ENCODE measurements at regions not wholly inside any gene's neighbourhood (a gene's known extent, or its start where the extent isn't known, plus 50 kb on each side); places are given as distances from the start of the nearest gene placed in this dataset.
A peak's percentile ranks its signal among the peaks of the same experiment; 100 is the strongest.
"Not testable (repeated sequence)": the region's sequence is repeated elsewhere in the genome, so short reads cannot be mapped to it uniquely, and the experiment has no call there.

DNA sequence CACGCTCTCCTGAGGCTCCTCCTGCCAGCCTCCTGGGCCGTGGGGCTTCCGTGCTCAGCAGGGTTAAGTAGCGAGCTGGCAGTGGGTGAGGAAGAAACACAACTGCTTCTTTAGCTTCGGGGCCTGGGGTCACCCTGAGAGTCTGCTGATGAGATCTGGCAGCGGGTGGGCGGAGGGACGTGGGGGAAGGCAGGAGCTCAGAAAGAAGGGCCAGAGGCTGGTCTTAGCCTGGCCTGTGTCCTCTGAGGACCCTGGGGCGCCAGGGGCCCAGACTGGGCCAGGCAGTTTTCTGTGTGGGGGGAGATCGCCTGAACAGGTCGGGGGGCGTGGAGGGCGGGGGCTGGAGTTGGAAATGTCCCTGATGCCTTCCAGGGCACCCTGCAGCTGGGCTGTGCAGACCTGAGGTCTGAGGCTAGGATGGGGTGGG is 97.8 kb upstream of the GSE1 start:
- Histone ChIP-seq H3K4me3 (peak overlapping the region; percentile 22; the same call in 1 of the 2 replicates), H3K27ac (peak overlapping the region; percentile 57; the same call in 1 of the 2 replicates), H3K9me3 (ENCODE audit: low read depth, low read length) (no peaks in the 10 kb centered on the region), H3K9ac (ENCODE audit: insufficient read length) (no peak overlapping the region), H3K36me3 (ENCODE audit: insufficient read depth, low read length) (no peaks in the 10 kb centered on the region)
- DNase-seq (ENCODE audit: low read depth, low spot score): no peak
- TF ChIP-seq POLR2AphosphoS5 (IDR thresholded peaks at IDR 0.05; ENCODE audit: borderline replicate concordance, low read depth, low read length): no peak
- TF ChIP-seq FOXP2 (optimal IDR thresholded peaks at IDR 0.05; ENCODE audit: control extremely low read depth, extremely low read length, insufficient read depth): no peak
- no peak for TF ChIP-seq EZH2 (IDR thresholded peaks at IDR 0.05)

DNA sequence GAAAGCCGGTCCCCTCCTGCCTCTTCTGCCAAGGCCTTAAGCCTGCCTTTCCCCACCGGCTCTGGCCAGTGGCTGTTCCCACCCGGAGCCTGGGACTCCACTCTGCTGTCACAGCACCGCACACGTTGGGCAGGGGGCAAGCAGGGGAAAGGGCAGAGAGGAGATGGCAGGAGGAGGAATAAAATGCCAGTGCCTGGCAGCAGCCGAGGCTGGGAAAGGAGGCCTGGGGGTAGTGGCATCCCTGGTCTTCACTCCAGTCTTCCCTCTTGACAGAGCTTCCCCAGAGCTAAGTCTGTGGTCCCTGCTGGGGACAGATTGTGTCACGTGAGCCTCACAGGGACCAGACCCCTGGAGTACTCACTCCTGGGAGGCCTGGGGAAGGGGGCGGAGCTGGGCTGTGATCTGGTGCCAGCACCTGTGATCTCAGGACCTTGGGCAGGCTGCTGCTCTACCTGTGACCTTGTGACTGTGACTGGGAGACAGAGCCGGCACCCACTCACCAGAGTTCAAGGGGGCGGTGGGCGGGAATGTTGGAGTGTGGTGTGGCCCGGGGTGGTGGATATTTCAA is 97.2 kb upstream of the GSE1 start:
- Histone ChIP-seq H3K9me3 (ENCODE audit: low read depth, low read length) (no peaks in the 10 kb centered on the region), H3K27ac (no peak overlapping the region), H3K36me3 (ENCODE audit: insufficient read depth, low read length) (no peaks in the 10 kb centered on the region), H3K9ac (ENCODE audit: insufficient read length) (no peak overlapping the region), H3K4me3 (no peak overlapping the region)
- no peak for DNase-seq (ENCODE audit: low read depth, low spot score)
- TF ChIP-seq FOXP2 (optimal IDR thresholded peaks at IDR 0.05; ENCODE audit: control extremely low read depth, extremely low read length, insufficient read depth): no peak
- TF ChIP-seq POLR2AphosphoS5 (IDR thresholded peaks at IDR 0.05; ENCODE audit: borderline replicate concordance, low read depth, low read length): no peak
- no peak for TF ChIP-seq EZH2 (IDR thresholded peaks at IDR 0.05)

DNA sequence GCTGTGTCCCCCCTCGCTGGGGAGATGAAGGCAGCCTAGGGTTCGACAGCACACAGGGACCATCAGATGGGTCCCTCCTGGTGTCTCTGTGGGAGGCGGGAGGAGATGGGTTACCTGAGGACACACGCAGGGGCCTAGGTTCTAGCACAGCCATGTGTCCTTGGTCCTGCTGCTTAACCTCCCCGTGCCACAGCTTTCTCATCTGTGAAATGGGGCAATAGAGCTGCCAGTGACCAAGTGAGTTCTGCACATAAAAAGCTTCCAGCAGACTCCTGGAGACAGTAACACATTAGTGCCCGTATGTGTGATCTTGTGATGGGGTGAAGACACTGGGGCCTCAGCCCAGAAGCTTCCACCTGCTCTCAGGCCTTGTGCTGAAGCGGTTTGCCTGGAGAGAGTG is 96.0 kb upstream of the GSE1 start:
- Histone ChIP-seq H3K36me3 (ENCODE audit: insufficient read depth, low read length) (no peaks in the 10 kb centered on the region), H3K9ac (ENCODE audit: insufficient read length) (no peak overlapping the region), H3K9me3 (ENCODE audit: low read depth, low read length) (no peaks in the 10 kb centered on the region), H3K27ac (no peak overlapping the region), H3K4me3 (no peak overlapping the region)
- DNase-seq (ENCODE audit: low read depth, low spot score): no peak
- TF ChIP-seq POLR2AphosphoS5 (IDR thresholded peaks at IDR 0.05; ENCODE audit: borderline replicate concordance, low read depth, low read length): no peak
- TF ChIP-seq EZH2 (IDR thresholded peaks at IDR 0.05): no peak
- no peak for TF ChIP-seq FOXP2 (optimal IDR thresholded peaks at IDR 0.05; ENCODE audit: control extremely low read depth, extremely low read length, insufficient read depth)

DNA sequence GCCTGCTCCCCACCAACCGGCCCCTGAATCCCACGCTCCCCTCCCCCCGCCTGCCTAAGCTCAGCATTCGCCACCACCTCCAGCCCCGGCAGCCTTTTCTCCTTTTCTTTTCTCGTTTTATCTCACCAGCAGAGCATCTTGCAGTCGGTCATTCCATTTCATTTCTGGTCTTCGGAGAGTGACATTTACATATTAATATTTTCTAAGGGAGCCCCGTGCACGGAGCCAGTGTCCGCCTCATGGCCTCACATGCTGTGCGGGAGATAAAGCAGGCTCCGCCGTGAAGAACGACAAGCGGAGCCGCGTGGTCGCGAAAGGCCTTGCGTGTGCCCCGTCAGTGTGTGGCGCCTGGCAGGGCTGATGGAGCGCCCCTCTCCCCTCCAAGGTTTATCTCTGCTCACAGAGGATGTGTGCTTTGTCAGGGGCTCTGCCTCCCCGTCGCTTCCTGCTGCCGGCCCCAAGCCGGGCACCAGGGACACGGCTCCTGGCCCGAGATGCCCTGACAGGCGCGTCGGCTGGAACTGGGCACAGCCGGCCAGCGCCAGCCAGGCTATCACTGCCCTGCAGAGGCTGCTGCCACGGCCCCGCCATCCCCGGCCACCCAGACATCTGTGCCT is 95.5 kb upstream of the GSE1 start:
- H3K36me3 ChIP-seq (ENCODE audit: insufficient read depth, low read length): no peaks in the 10 kb centered on the region
- H3K9ac ChIP-seq (ENCODE audit: insufficient read length): no peak overlapping the region
- DNase-seq (ENCODE audit: low read depth, low spot score): no peak
- no peak for TF ChIP-seq EZH2 (IDR thresholded peaks at IDR 0.05)
- no peak for TF ChIP-seq FOXP2 (optimal IDR thresholded peaks at IDR 0.05; ENCODE audit: control extremely low read depth, extremely low read length, insufficient read depth)
- no peaks in the 10 kb centered on the region for H3K9me3 ChIP-seq (ENCODE audit: low read depth, low read length)
- no peak overlapping the region for H3K4me3 ChIP-seq
- H3K27ac ChIP-seq: no peak overlapping the region

DNA sequence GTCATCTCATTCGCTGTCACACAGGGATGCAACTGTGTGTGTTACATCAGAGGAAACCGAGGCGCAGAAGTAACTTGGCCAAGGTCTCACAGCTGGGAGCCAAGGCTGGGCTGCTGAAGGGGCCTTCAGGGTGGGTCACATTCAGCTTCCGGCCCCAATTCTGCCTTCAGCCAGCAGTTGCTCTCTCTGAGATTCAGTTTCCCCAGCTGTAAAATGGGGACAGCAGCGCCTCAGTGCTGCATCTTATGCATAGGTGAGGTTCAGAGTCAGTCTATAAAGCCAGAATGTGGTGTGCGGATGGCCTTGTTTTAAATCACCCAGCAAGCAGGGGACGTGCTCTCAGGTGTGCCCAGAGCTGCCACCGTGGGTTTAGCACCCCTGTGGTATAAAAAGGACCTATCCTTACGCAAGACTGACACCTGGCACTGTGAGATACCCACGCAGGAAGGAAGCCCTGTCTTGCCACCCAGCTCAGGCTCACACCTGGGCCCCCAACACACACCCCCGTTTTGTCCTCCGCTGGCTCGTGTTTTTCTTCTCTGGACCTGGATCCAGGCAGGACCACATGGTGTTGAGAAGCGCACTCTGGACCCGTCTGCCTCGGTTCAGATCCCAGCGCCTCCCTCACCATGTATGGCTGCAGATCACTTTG is 94.6 kb upstream of the GSE1 start:
- Histone ChIP-seq H3K4me3 (no peak overlapping the region), H3K27ac (no peak overlapping the region)
- TF ChIP-seq FOXP2 (optimal IDR thresholded peaks at IDR 0.05; ENCODE audit: control extremely low read depth, extremely low read length, insufficient read depth): no peak
- TF ChIP-seq EZH2 (IDR thresholded peaks at IDR 0.05): no peak
- no peak for TF ChIP-seq POLR2AphosphoS5 (IDR thresholded peaks at IDR 0.05; ENCODE audit: borderline replicate concordance, low read depth, low read length)

DNA sequence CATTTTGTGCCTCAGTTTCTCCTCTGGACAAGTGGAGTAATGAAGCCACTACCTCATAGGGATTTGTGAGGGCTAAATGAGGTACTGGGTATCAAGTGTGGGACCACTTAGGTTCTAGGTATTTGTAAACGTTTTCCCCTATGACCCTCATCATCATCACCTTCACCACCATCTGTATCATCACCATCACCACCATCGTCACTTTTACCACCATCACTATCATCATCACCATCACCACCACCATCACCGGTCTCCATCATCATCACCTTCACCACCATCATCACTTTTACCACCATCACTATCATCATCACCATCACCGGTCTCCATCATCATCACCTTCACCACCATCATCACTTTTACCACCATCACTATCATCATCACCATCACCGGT is 94.1 kb upstream of the GSE1 start:
- not testable (repeated sequence) for DNase-seq (ENCODE audit: low read depth, low spot score); H3K4me3 ChIP-seq; H3K27ac ChIP-seq; H3K36me3 ChIP-seq (ENCODE audit: insufficient read depth, low read length); H3K9ac ChIP-seq (ENCODE audit: insufficient read length); H3K9me3 ChIP-seq (ENCODE audit: low read depth, low read length)

More for the DNA sequence above, 94.6 kb upstream of the GSE1 start:
- no peak for DNase-seq (ENCODE audit: low read depth, low spot score)
- Histone ChIP-seq H3K9me3 (ENCODE audit: low read depth, low read length) (no peaks in the 10 kb centered on the region), H3K9ac (ENCODE audit: insufficient read length) (no peak overlapping the region), H3K36me3 (ENCODE audit: insufficient read depth, low read length) (no peaks in the 10 kb centered on the region)

DNA sequence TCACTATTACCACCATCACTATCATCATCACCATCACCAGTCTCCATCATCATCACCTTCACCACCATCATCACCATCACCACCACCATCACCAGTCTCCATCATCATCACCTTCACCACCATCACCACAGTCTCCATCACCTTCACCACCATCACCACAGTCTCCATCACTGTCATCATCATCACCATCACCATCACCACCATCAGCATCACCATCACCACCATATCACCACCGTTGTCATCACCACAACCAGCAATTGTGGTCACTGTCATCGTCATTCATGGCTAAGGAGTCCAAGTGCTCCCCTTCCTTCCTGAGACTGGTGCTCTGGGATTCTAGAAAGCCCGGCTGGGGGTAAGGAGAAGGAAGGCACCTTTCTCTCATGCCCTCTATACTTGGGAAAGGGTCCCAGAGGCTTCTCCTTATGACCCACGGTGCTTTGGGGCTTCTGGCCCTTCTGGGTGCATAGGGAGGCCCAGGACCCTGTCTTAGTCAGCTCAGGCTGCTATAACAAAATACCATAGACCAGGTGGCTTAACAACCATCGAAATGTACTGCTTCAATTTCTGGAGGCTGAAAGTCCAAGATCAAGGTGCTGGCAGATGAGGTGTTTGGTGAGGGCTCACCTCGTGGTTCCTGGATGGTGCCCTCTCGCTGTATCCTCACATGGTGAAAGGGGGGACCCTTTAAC is 93.4 kb upstream of the GSE1 start:
- TF ChIP-seq POLR2AphosphoS5 (IDR thresholded peaks at IDR 0.05; ENCODE audit: borderline replicate concordance, low read depth, low read length): no peak
- no peak for TF ChIP-seq FOXP2 (optimal IDR thresholded peaks at IDR 0.05; ENCODE audit: control extremely low read depth, extremely low read length, insufficient read depth)
- no peak for TF ChIP-seq EZH2 (IDR thresholded peaks at IDR 0.05)
- Histone ChIP-seq H3K36me3 (ENCODE audit: insufficient read depth, low read length) (no peaks in the 10 kb centered on the region), H3K9me3 (ENCODE audit: low read depth, low read length) (no peaks in the 10 kb centered on the region), H3K9ac (ENCODE audit: insufficient read length) (no peak overlapping the region), H3K27ac (no peak overlapping the region), H3K4me3 (no peak overlapping the region)
- DNase-seq (ENCODE audit: low read depth, low spot score): no peak

DNA sequence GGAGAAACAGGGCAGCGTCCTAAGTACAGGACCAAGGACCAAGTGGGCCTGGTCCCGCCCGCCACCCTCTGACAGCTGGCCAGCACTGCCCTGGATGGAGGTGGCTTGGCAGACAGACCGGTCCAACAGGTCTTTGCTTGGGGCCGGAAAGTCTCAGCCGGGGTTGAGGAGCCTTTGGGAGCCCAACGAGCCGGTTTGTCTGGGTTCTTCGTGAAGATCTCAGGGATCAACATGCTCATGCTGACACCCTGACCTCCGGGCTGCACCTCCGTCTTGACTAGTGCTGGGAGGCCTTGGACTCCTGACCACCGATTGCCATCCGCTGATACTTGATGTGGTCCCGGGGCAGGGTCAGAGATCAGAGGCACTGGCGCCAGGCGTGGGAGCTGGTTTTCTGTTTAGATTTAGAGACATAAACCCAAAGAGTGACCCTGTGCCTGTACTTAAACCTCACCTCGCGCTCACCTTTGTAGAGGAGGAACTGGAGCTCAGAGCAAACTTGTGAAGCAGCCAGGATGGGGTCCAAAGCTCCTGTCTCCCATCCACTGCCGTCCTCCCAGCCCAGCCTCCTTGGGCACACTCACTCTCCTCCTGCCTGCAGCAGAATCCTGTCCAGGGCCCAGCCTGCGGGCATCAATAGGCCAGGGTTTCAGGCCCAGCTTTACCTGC is 92.1 kb upstream of the GSE1 start:
- Histone ChIP-seq H3K9ac (ENCODE audit: insufficient read length) (no peak overlapping the region), H3K27ac (no peak overlapping the region), H3K4me3 (no peak overlapping the region), H3K36me3 (ENCODE audit: insufficient read depth, low read length) (no peaks in the 10 kb centered on the region), H3K9me3 (ENCODE audit: low read depth, low read length) (no peaks in the 10 kb centered on the region)
- DNase-seq (ENCODE audit: low read depth, low spot score): no peak
- TF ChIP-seq FOXP2 (optimal IDR thresholded peaks at IDR 0.05; ENCODE audit: control extremely low read depth, extremely low read length, insufficient read depth) (no peak), EZH2 (IDR thresholded peaks at IDR 0.05) (no peak), POLR2AphosphoS5 (IDR thresholded peaks at IDR 0.05; ENCODE audit: borderline replicate concordance, low read depth, low read length) (no peak)
